ENCODE measurements at regions not wholly inside any gene's neighbourhood (a gene's known extent, or its start where the extent isn't known, plus 50 kb on each side); places are given as distances from the start of the nearest gene placed in this dataset.

- H3F3A ChIP-seq (ENCODE audit: insufficient read depth, low read length, poor library complexity, severe bottlenecking), result no peaks in the 10 kb centered on the region
- H3K36me3 ChIP-seq (ENCODE audit: insufficient read depth, low read length), result no peaks in the 10 kb centered on the region
- TF ChIP-seq RAD21 (conservative IDR thresholded peaks at IDR 0.05) (no peak), SMC3 (conservative IDR thresholded peaks at IDR 0.05; ENCODE audit: poor library complexity) (no peak), MXI1 (conservative IDR thresholded peaks at IDR 0.05; ENCODE audit: poor library complexity, severe bottlenecking) (no peak), EP300 (conservative IDR thresholded peaks at IDR 0.05; ENCODE audit: poor library complexity, severe bottlenecking) (no peak), REST (IDR thresholded peaks at IDR 0.05; ENCODE audit: borderline replicate concordance) (no peak), EZH2 (IDR thresholded peaks at IDR 0.05; ENCODE audit: borderline replicate concordance, insufficient read depth, low read length, poor library complexity, severe bottlenecking) (no peak), CTCF (IDR thresholded peaks at IDR 0.05; ENCODE audit: poor library complexity, severe bottlenecking) (no peak), POLR2AphosphoS5 (IDR thresholded peaks at IDR 0.05) (no peak), TAF1 (IDR thresholded peaks at IDR 0.05; ENCODE audit: low read depth) (no peak)
- no peaks in the 10 kb centered on the region for H3K27me3 ChIP-seq (ENCODE audit: insufficient read depth, low read depth, low read length)
- no peak overlapping the region for H3K27ac ChIP-seq (ENCODE audit: low read length)
- no peak overlapping the region for H3K4me2 ChIP-seq (ENCODE audit: low read length)
- H3K9me3 ChIP-seq (ENCODE audit: low read length), result no peaks in the 10 kb centered on the region
- H3K9ac ChIP-seq (ENCODE audit: low read length), result no peak overlapping the region
- peaks cover 5% of the 10 kb centered on the region for H3K79me2 ChIP-seq (replicated peaks; ENCODE audit: insufficient read depth, low read length)
- no peak overlapping the region for H2AFZ ChIP-seq (ENCODE audit: low read depth, low read length)
- no peaks in the 10 kb centered on the region for H4K20me1 ChIP-seq (ENCODE audit: insufficient read depth)
- no peak overlapping the region for H3K4me3 ChIP-seq (ENCODE audit: low read length)
- H3K9me2 ChIP-seq (ENCODE audit: insufficient read depth, low read length), result no peaks in the 10 kb centered on the region
These were observed 85.9 kb downstream of the NAV1 start for GRCh38 chr1:201624741-201625225.

GRCh38 chr1:201625226-201625761, 86.4 kb downstream of the NAV1 start:
- Histone ChIP-seq H3K4me3 (ENCODE audit: low read length) (no peak overlapping the region), H3K9me2 (ENCODE audit: insufficient read depth, low read length) (no peaks in the 10 kb centered on the region), H2AFZ (ENCODE audit: low read depth, low read length) (no peak overlapping the region), H3K79me2 (replicated peaks; ENCODE audit: insufficient read depth, low read length) (peaks cover 5% of the 10 kb centered on the region), H3K9me3 (ENCODE audit: low read length) (no peaks in the 10 kb centered on the region), H3F3A (ENCODE audit: insufficient read depth, low read length, poor library complexity, severe bottlenecking) (no peaks in the 10 kb centered on the region), H3K36me3 (ENCODE audit: insufficient read depth, low read length) (no peaks in the 10 kb centered on the region), H4K20me1 (ENCODE audit: insufficient read depth) (no peaks in the 10 kb centered on the region), H3K27me3 (ENCODE audit: insufficient read depth, low read depth, low read length) (no peaks in the 10 kb centered on the region), H3K9ac (ENCODE audit: low read length) (no peak overlapping the region), H3K27ac (ENCODE audit: low read length) (no peak overlapping the region), H3K4me2 (ENCODE audit: low read length) (no peak overlapping the region)
- TF ChIP-seq RAD21 (conservative IDR thresholded peaks at IDR 0.05), result no peak
- TF ChIP-seq CTCF (IDR thresholded peaks at IDR 0.05; ENCODE audit: poor library complexity, severe bottlenecking), result no peak
- TF ChIP-seq TAF1 (IDR thresholded peaks at IDR 0.05; ENCODE audit: low read depth), result no peak
- no peak for TF ChIP-seq POLR2AphosphoS5 (IDR thresholded peaks at IDR 0.05)
- no peak for TF ChIP-seq EZH2 (IDR thresholded peaks at IDR 0.05; ENCODE audit: borderline replicate concordance, insufficient read depth, low read length, poor library complexity, severe bottlenecking)
- TF ChIP-seq EP300 (conservative IDR thresholded peaks at IDR 0.05; ENCODE audit: poor library complexity, severe bottlenecking), result no peak
- no peak for TF ChIP-seq REST (IDR thresholded peaks at IDR 0.05; ENCODE audit: borderline replicate concordance)
- TF ChIP-seq SMC3 (conservative IDR thresholded peaks at IDR 0.05; ENCODE audit: poor library complexity), result no peak
- TF ChIP-seq MXI1 (conservative IDR thresholded peaks at IDR 0.05; ENCODE audit: poor library complexity, severe bottlenecking), result no peak
